Neuronal stem cell (in vitro differentiated cells): ENCODE measurements at regions not wholly inside any gene's neighbourhood (a gene's known extent, or its start where the extent isn't known, plus 50 kb on each side); places are given as distances from the start of the nearest gene placed in this dataset. TPM values are rescaled to one million over a fixed set of nuclear protein-coding genes. Genes with fewer than 3 reads are reported as not detected.

ENCODE experiments used
- small RNA-seq: library from polyadenylated mRNA; stranded (forward); fragments of <200 nt; extraction: miRNeasy Mini kit (QIAGEN cat#:217004); gene quantifications from one replicate; pipeline ENCODE3, GENCODE V24; 2013; ENCODE audit not compliant: insufficient read depth

Small RNAs in the stretch of these regions (small RNA-seq; reads per million reads assigned to genes)
- not detected for gene HMGN1P17
- gene RNU6ATAC2P: not detected
